ENCODE measurements at regions not wholly inside any gene's neighbourhood (a gene's known extent, or its start where the extent isn't known, plus 50 kb on each side); places are given as distances from the start of the nearest gene placed in this dataset.

- Histone ChIP-seq H3K27me3 (ENCODE audit: control insufficient read depth in 2 of 2, insufficient read depth in 2 of 2, low read length in 2 of 2) (no peaks in the 10 kb centered on the region), H3K79me2 (ENCODE audit: insufficient read depth, low read length) (no peaks in the 10 kb centered on the region), H3K27ac (ENCODE audit: low read depth in 1 of 2, low read length in 2 of 2) (no peak overlapping the region), H3K4me1 (ENCODE audit: control insufficient read depth in 1 of 2, insufficient read depth in 2 of 2, low read length in 2 of 2) (no peaks in the 10 kb centered on the region), H3K9ac (ENCODE audit: insufficient read depth, low read length, poor library complexity, severe bottlenecking) (no peak overlapping the region), H3K9me3 (replicated peaks in 1 of 2; ENCODE audit: control insufficient read depth in 1 of 2, insufficient read depth in 1 of 2, low read length in 2 of 2) (peaks cover under 1 to 7% of the 10 kb centered on the region in 2 donors), H3K36me3 (replicated peaks in 1 of 2; ENCODE audit: control insufficient read depth in 1 of 2, insufficient read depth in 2 of 2, low read length in 2 of 2) (no peaks in the 10 kb centered on the region), H4K20me1 (ENCODE audit: insufficient read depth, low read length) (no peaks in the 10 kb centered on the region), H2AFZ (ENCODE audit: insufficient read depth, low read depth, low read length, poor library complexity, severe bottlenecking) (no peak overlapping the region), H3K4me2 (replicated peaks; ENCODE audit: extremely low read depth, low read length, poor library complexity, severe bottlenecking) (no peak overlapping the region), H3K4me3 (replicated peaks in 1 of 3; ENCODE audit: low read depth in 2 of 3, low read length in 3 of 3) (no peak overlapping the region)
- Mint-ChIP-seq H3K9me3 (peaks cover 5 to 16% (median 15%) of the 10 kb centered on the region in 7 donors), H3K4me3 (no peak overlapping the region), H3K4me1 (no peaks in the 10 kb centered on the region), H3K36me3 (no peaks in the 10 kb centered on the region), H3K27ac (no peak overlapping the region), H3K27me3 (ENCODE audit: low read depth in 3 of 3) (peaks cover 0 to 3% (median 0%) of the 10 kb centered on the region in 3 donors)
- no peak for DNase-seq
- intact Hi-C loops (cut with micrococcal nuclease), result no loop called here
- no peak for TF ChIP-seq CTCF (IDR thresholded peaks at IDR 0.05)
- 60% methylated on average over 1 of the region's 2 CpGs for WGBS (ENCODE audit: insufficient coverage)
Measured at GRCh38 chr9:82331079-82331478, 342.5 kb downstream of the SPATA31D1 start.

GRCh38 chr9:82332018-82332773 is 343.6 kb downstream of the SPATA31D1 start:
- intact Hi-C loops (cut with micrococcal nuclease), result no loop called here
- no peak overlapping the region for H3K4me3 Mint-ChIP-seq
- Histone ChIP-seq H4K20me1 (ENCODE audit: insufficient read depth, low read length) (no peaks in the 10 kb centered on the region), H2AFZ (ENCODE audit: insufficient read depth, low read depth, low read length, poor library complexity, severe bottlenecking) (no peak overlapping the region), H3K4me3 (replicated peaks in 1 of 3; ENCODE audit: low read depth in 2 of 3, low read length in 3 of 3) (no peak overlapping the region), H3K9me3 (replicated peaks in 1 of 2; ENCODE audit: control insufficient read depth in 1 of 2, insufficient read depth in 1 of 2, low read length in 2 of 2) (peaks cover 0 to 2% of the 10 kb centered on the region in 2 donors), H3K27ac (ENCODE audit: low read depth in 1 of 2, low read length in 2 of 2) (no peak overlapping the region), H3K27me3 (ENCODE audit: control insufficient read depth in 2 of 2, insufficient read depth in 2 of 2, low read length in 2 of 2) (no peaks in the 10 kb centered on the region), H3K36me3 (replicated peaks in 1 of 2; ENCODE audit: control insufficient read depth in 1 of 2, insufficient read depth in 2 of 2, low read length in 2 of 2) (no peaks in the 10 kb centered on the region), H3K4me2 (replicated peaks; ENCODE audit: extremely low read depth, low read length, poor library complexity, severe bottlenecking) (no peak overlapping the region), H3K4me1 (ENCODE audit: control insufficient read depth in 1 of 2, insufficient read depth in 2 of 2, low read length in 2 of 2) (no peaks in the 10 kb centered on the region), H3K9ac (ENCODE audit: insufficient read depth, low read length, poor library complexity, severe bottlenecking) (no peak overlapping the region), H3K79me2 (ENCODE audit: insufficient read depth, low read length) (no peaks in the 10 kb centered on the region)
- H3K9me3 Mint-ChIP-seq, result peaks cover 5 to 11% (median 6%) of the 10 kb centered on the region in 7 donors
- peaks cover 0 to 3% (median 0%) of the 10 kb centered on the region in 3 donors for H3K27me3 Mint-ChIP-seq (ENCODE audit: low read depth in 3 of 3)
- no peaks in the 10 kb centered on the region for H3K4me1 Mint-ChIP-seq
- H3K36me3 Mint-ChIP-seq, result no peaks in the 10 kb centered on the region
- no peak for DNase-seq
- no peak overlapping the region for H3K27ac Mint-ChIP-seq
- WGBS (ENCODE audit: insufficient coverage), result no CpG with 5 or more reads among the region's 5 CpGs
- no peak for TF ChIP-seq CTCF (IDR thresholded peaks at IDR 0.05)

Data from CD14-positive monocyte (primary cell).